ENCODE measurements at regions not wholly inside any gene's neighbourhood (a gene's known extent, or its start where the extent isn't known, plus 50 kb on each side); places are given as distances from the start of the nearest gene placed in this dataset.

GRCh38 chr4:128720270-128720669 is 89.2 kb upstream of the JADE1 start:
- H3K27me3 Mint-ChIP-seq (ENCODE audit: low read depth) = no peaks in the 10 kb centered on the region
- no peaks in the 10 kb centered on the region for H3K36me3 Mint-ChIP-seq (ENCODE audit: low read depth)
- no peak overlapping the region for H3K27ac Mint-ChIP-seq (ENCODE audit: unreplicated experiment)
- H3K4me3 Mint-ChIP-seq = no peak overlapping the region
- TF ChIP-seq, protein P1, sequence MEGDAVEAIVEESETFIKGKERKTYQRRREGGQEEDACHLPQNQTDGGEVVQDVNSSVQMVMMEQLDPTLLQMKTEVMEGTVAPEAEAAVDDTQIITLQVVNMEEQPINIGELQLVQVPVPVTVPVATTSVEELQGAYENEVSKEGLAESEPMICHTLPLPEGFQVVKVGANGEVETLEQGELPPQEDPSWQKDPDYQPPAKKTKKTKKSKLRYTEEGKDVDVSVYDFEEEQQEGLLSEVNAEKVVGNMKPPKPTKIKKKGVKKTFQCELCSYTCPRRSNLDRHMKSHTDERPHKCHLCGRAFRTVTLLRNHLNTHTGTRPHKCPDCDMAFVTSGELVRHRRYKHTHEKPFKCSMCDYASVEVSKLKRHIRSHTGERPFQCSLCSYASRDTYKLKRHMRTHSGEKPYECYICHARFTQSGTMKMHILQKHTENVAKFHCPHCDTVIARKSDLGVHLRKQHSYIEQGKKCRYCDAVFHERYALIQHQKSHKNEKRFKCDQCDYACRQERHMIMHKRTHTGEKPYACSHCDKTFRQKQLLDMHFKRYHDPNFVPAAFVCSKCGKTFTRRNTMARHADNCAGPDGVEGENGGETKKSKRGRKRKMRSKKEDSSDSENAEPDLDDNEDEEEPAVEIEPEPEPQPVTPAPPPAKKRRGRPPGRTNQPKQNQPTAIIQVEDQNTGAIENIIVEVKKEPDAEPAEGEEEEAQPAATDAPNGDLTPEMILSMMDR (conservative IDR thresholded peaks at IDR 0.05) = no peak
- DNase-seq (ENCODE audit: low read depth, low spot score) = no peak
- peaks cover 24% of the 10 kb centered on the region for H3K4me1 Mint-ChIP-seq
- peaks cover 3% of the 10 kb centered on the region for H3K9me3 Mint-ChIP-seq

GRCh38 chr4:128718768-128719167 is 90.7 kb upstream of the JADE1 start:
- TF ChIP-seq, protein P1 (conservative IDR thresholded peaks at IDR 0.05) = no peak
- Mint-ChIP-seq H3K4me1 (peaks cover 21% of the 10 kb centered on the region), H3K9me3 (peaks cover 3% of the 10 kb centered on the region)

GRCh38 chr4:128716338-128716737 is 93.2 kb upstream of the JADE1 start:
- H3K4me3 Mint-ChIP-seq = no peak overlapping the region
- H3K27me3 Mint-ChIP-seq (ENCODE audit: low read depth) = no peaks in the 10 kb centered on the region
- no peak overlapping the region for H3K27ac Mint-ChIP-seq (ENCODE audit: unreplicated experiment)
- no peak for DNase-seq (ENCODE audit: low read depth, low spot score)
- H3K9me3 Mint-ChIP-seq = peaks cover 3% of the 10 kb centered on the region
- TF ChIP-seq, protein P1 (conservative IDR thresholded peaks at IDR 0.05) = no peak
- peaks cover 1% of the 10 kb centered on the region for H3K4me1 Mint-ChIP-seq
- H3K36me3 Mint-ChIP-seq (ENCODE audit: low read depth) = no peaks in the 10 kb centered on the region

More at GRCh38 chr4:128718768-128719167, 90.7 kb upstream of the JADE1 start:
- Mint-ChIP-seq H3K27ac (ENCODE audit: unreplicated experiment) (no peak overlapping the region), H3K4me3 (no peak overlapping the region), H3K27me3 (ENCODE audit: low read depth) (no peaks in the 10 kb centered on the region), H3K36me3 (ENCODE audit: low read depth) (no peaks in the 10 kb centered on the region)
- DNase-seq (ENCODE audit: low read depth, low spot score) = no peak

- no peaks in the 10 kb centered on the region for H3K36me3 Mint-ChIP-seq (ENCODE audit: low read depth)
- H3K27ac Mint-ChIP-seq (ENCODE audit: unreplicated experiment) = no peak overlapping the region
- peaks cover 3% of the 10 kb centered on the region for H3K9me3 Mint-ChIP-seq
- TF ChIP-seq, protein P1 (conservative IDR thresholded peaks at IDR 0.05) = no peak
- H3K27me3 Mint-ChIP-seq (ENCODE audit: low read depth) = no peaks in the 10 kb centered on the region
- no peaks in the 10 kb centered on the region for H3K4me1 Mint-ChIP-seq
- H3K4me3 Mint-ChIP-seq = no peak overlapping the region
- no peak for DNase-seq (ENCODE audit: low read depth, low spot score)
Measured at GRCh38 chr4:128715616-128716015, 93.9 kb upstream of the JADE1 start.

DNA sequence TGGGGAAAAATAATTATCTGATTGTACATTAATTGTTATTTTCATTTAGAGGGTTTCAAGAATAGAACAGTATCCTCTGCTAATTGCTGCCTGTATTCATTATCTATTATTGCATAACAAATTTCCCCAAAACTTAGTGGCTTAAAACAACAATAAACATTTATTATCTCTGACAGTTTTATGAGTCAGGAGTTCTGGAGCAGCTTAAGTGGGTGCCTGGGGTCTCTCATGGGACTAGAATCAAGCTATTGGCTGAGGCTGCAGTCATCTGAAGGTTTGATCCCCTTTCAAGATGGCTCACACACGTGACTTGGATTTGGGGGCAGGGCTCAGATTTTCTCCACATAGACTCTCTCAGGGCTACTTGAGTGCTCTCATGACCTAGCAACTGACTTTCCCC is 98.1 kb upstream of the JADE1 start:
- no peaks in the 10 kb centered on the region for H3K9me3 Mint-ChIP-seq
- H3K4me3 Mint-ChIP-seq = no peak overlapping the region
- no peaks in the 10 kb centered on the region for H3K4me1 Mint-ChIP-seq
- no peaks in the 10 kb centered on the region for H3K27me3 Mint-ChIP-seq (ENCODE audit: low read depth)
- no peaks in the 10 kb centered on the region for H3K36me3 Mint-ChIP-seq (ENCODE audit: low read depth)
- TF ChIP-seq, protein P1 (conservative IDR thresholded peaks at IDR 0.05) = no peak
- no peak for DNase-seq (ENCODE audit: low read depth, low spot score)
- no peak overlapping the region for H3K27ac Mint-ChIP-seq (ENCODE audit: unreplicated experiment)

GRCh38 chr4:128709268-128709667 is 100.2 kb upstream of the JADE1 start:
- Mint-ChIP-seq H3K4me1 (no peaks in the 10 kb centered on the region), H3K27ac (ENCODE audit: unreplicated experiment) (no peak overlapping the region), H3K9me3 (peaks cover under 1% of the 10 kb centered on the region), H3K27me3 (ENCODE audit: low read depth) (no peaks in the 10 kb centered on the region), H3K4me3 (no peak overlapping the region), H3K36me3 (ENCODE audit: low read depth) (peaks cover 2% of the 10 kb centered on the region)
- TF ChIP-seq, protein P1 (conservative IDR thresholded peaks at IDR 0.05) = no peak
- no peak for DNase-seq (ENCODE audit: low read depth, low spot score)

All from neural crest cell (in vitro differentiated cells).